CD8-positive, alpha-beta memory T cell (primary cell): ENCODE measurements at regions not wholly inside any gene's neighbourhood (a gene's known extent, or its start where the extent isn't known, plus 50 kb on each side); places are given as distances from the start of the nearest gene placed in this dataset.

Experiments
- CTCF ChIA-PET: fragments of 350-600 bp; sonication (Branson Sonifier 250); formaldehyde crosslinking; loops from one replicate; lab custom pipeline; 2021; ENCODE audit warnings: antibody characterized with exemption; lab: Charles Lee
- POLR2A ChIA-PET: fragments of 350-600 bp; sonication (Branson Sonifier 250); formaldehyde crosslinking; loops from one replicate; lab custom pipeline; 2021; ENCODE audit warnings: antibody characterized with exemption; lab: Charles Lee
- DNase-seq, 5 donors: peaks; one replicate each; pipeline versions ENCODE4 v3.0.0 to v3.0.0-alpha.2; 2020 to 2022; ENCODE audit warnings: mixed read lengths in 1 of 5
- H3K27ac ChIP-seq: one replicate; pipeline ENCODE4 v1.7.0; 2013; ENCODE audit warnings: low read depth, mild to moderate bottlenecking, low read length, moderate library complexity
- H3K27me3 ChIP-seq: 2 replicates; pipeline ENCODE4 v1.7.0; 2013; ENCODE audit warnings: low read length, mild to moderate bottlenecking; ENCODE audit not compliant: insufficient read depth, poor library complexity, severe bottlenecking
- H3K36me3 ChIP-seq: 2 replicates; pipeline ENCODE4 v1.7.0; 2013; ENCODE audit warnings: mild to moderate bottlenecking, low read length, moderate library complexity; ENCODE audit not compliant: insufficient read depth
- H3K4me1 ChIP-seq: 2 replicates; pipeline ENCODE4 v1.7.0; 2013; ENCODE audit warnings: mild to moderate bottlenecking, low read length, moderate library complexity; ENCODE audit not compliant: insufficient read depth
- H3K4me3 ChIP-seq: 2 replicates; pipeline ENCODE4 v1.7.0; 2013; ENCODE audit warnings: mild to moderate bottlenecking, low read length
- H3K9me3 ChIP-seq: 2 replicates; pipeline ENCODE4 v1.7.0; 2013; ENCODE audit warnings: mild to moderate bottlenecking, low read length
- H3K27ac Mint-ChIP-seq, 8 donors: one replicate each; pipeline ENCODE4 v1.8.0; 2020 to 2021; ENCODE audit warnings: mixed read lengths in 8 of 8, mild to moderate bottlenecking in 6 of 8, inconsistent platforms in 3 of 8, moderate library complexity in 3 of 8
- H3K27me3 Mint-ChIP-seq, 2 donors: one replicate each; pipeline ENCODE4 v1.8.0; 2020 to 2021; ENCODE audit warnings: mixed read lengths in 2 of 2, mild to moderate bottlenecking in 1 of 2, moderate library complexity in 1 of 2
- H3K36me3 Mint-ChIP-seq, 3 donors: one replicate each; pipeline ENCODE4 v1.8.0; 2020 to 2021; ENCODE audit warnings: mixed read lengths in 3 of 3, inconsistent platforms in 1 of 3, mild to moderate bottlenecking in 1 of 3
- H3K4me1 Mint-ChIP-seq, 3 donors: one replicate each; pipeline ENCODE4 v1.8.0; 2020 to 2021; ENCODE audit warnings: mixed read lengths in 3 of 3, inconsistent platforms in 1 of 3, mild to moderate bottlenecking in 1 of 3
- H3K4me3 Mint-ChIP-seq, 7 donors: one replicate each; pipeline ENCODE4 v1.8.0; 2020 to 2021; ENCODE audit warnings: mixed read lengths in 7 of 7, mild to moderate bottlenecking in 6 of 7, moderate library complexity in 4 of 7, inconsistent platforms in 2 of 7
- H3K9me3 Mint-ChIP-seq, 5 donors: one replicate each; pipeline ENCODE4 v1.8.0; 2020 to 2022; ENCODE audit warnings: mixed read lengths in 5 of 5, mild to moderate bottlenecking in 3 of 5, moderate library complexity in 2 of 5, inconsistent platforms in 1 of 5

DNA sequence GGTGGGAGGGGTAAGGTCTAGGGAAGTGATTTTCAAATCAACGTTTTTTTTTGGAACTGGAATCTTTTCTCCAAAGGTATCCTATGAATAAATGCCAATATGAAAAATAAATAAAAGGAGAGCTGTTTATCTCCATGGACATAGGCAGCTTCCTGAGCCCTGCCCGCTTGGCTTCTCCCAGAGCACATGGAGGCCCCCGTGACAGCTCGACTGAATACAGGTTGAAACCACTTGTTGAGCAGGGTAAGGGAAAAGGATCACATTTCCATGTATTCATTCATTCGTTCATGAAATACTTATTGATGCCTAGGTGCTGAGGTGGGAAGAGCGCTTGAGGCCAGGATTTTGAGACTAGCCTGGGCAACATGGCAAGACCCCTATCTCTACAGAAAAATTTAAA is 64.8 kb downstream of the MARCHF4 start:
- Mint-ChIP-seq H3K27me3 (peaks cover 3 to 8% of the 10 kb centered on the region in 2 donors), H3K36me3 (no peaks in the 10 kb centered on the region), H3K4me1 (no peaks in the 10 kb centered on the region), H3K27ac (no peak overlapping the region), H3K4me3 (no peak overlapping the region), H3K9me3 (peaks cover 0 to 1% (median 0%) of the 10 kb centered on the region in 5 donors)
- ChIA-PET CTCF (no interaction called here), POLR2A (no interaction called here)
- H3K27me3 ChIP-seq = no peaks in the 10 kb centered on the region
- no peaks in the 10 kb centered on the region for H3K9me3 ChIP-seq
- H3K27ac ChIP-seq = no peak overlapping the region
- no peak overlapping the region for H3K4me3 ChIP-seq
- DNase-seq = no peak
- no peaks in the 10 kb centered on the region for H3K36me3 ChIP-seq
- H3K4me1 ChIP-seq = no peaks in the 10 kb centered on the region

DNA sequence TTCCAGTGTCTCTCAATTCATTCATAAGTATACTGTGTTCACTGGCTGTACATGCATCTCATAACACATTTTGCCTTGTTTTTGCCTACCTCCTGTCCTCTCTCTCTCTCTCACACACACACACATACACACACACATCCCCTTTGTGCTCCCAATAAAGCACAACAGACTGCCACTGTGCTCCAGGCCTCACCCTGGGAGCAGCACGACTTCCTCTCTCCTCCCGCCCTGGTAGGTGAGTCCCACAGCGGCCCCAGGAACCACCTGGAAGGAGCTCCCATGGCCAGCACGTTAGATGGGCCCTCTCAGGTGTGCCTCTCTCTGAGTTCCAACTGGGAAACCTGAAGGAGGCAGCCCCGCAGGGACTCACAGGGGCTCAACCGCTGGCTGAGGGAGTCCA is 65.4 kb downstream of the MARCHF4 start:
- no peak overlapping the region for H3K4me3 Mint-ChIP-seq
- no peaks in the 10 kb centered on the region for H3K4me1 ChIP-seq
- peaks cover 0 to 1% (median 0%) of the 10 kb centered on the region in 5 donors for H3K9me3 Mint-ChIP-seq
- POLR2A ChIA-PET = no interaction called here
- H3K9me3 ChIP-seq = no peaks in the 10 kb centered on the region
- H3K4me3 ChIP-seq = no peak overlapping the region
- H3K4me1 Mint-ChIP-seq = no peaks in the 10 kb centered on the region
- CTCF ChIA-PET = no interaction called here
- H3K36me3 ChIP-seq = no peaks in the 10 kb centered on the region
- H3K27ac Mint-ChIP-seq = no peak overlapping the region
- no peaks in the 10 kb centered on the region for H3K27me3 ChIP-seq
- H3K27ac ChIP-seq = no peak overlapping the region
- DNase-seq = no peak
- peaks cover 2 to 3% of the 10 kb centered on the region in 2 donors for H3K27me3 Mint-ChIP-seq
- H3K36me3 Mint-ChIP-seq = no peaks in the 10 kb centered on the region

DNA sequence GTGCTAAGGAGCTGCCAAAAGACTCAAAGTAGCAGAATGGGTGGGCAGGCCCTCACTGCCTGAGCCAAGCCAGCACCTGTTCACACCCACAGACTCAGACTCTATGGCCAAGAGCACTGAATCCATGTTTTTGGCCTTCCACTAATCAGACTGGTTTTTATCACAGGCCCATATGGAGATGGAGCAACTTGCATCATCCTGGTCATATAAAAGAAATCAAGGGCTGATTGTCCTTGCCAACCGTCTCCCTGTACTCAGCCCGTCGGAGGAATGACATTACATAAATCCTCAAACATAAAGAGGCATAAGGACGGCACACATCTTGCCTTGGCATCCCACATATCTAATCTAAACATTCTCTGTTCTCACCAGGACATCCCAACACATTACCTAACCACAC is 66.7 kb downstream of the MARCHF4 start:
- Mint-ChIP-seq H3K27me3 (peaks cover 0 to 9% of the 10 kb centered on the region in 2 donors), H3K27ac (no peak overlapping the region), H3K4me3 (no peak overlapping the region), H3K4me1 (no peaks in the 10 kb centered on the region), H3K9me3 (peaks cover 0 to 1% (median 0%) of the 10 kb centered on the region in 5 donors), H3K36me3 (peaks cover 0 to 5% (median 0%) of the 10 kb centered on the region in 3 donors)
- no peaks in the 10 kb centered on the region for H3K27me3 ChIP-seq
- no peak overlapping the region for H3K27ac ChIP-seq
- ChIA-PET POLR2A (no interaction called here), CTCF (no interaction called here)
- no peaks in the 10 kb centered on the region for H3K9me3 ChIP-seq
- DNase-seq = no peak
- H3K36me3 ChIP-seq = no peaks in the 10 kb centered on the region
- H3K4me3 ChIP-seq = no peak overlapping the region
- H3K4me1 ChIP-seq = no peaks in the 10 kb centered on the region

DNA sequence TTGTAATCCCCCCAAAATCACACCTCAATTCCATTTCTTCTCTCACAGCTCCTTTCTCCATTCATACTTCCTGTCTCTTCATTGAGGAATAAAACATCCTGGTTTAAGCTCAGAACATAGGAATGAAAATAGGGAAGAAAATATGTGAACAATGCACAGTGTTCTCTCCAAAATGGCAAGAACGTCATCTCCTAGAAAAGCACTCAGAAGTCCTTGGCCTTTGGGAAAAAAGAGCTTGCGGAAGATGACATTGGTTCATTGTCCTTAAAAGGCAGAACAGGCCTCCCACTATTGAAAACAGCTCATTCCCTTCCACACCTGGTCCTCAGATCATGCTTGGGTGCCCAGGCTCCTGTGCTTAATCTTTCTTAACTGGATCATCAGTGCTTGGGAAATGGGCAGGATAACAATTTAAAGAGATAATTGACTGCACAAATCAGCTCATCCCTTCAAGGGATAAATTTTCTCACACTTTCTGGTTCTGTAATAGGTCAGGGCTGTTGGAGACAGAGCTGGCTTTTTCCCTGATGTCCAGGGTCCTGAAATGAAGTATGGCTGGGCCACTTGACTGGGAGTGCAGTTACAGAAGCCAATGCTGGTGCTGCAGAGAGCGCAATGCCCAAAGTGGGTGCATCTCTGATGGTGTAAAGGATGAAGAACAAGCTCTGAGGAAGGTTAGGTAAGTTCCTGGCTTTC is 69.2 kb downstream of the MARCHF4 start:
- CTCF ChIA-PET = no interaction called here
- Mint-ChIP-seq H3K27ac (no peak overlapping the region), H3K4me3 (no peak overlapping the region), H3K9me3 (peaks cover 0 to 1% (median 0%) of the 10 kb centered on the region in 5 donors), H3K4me1 (no peaks in the 10 kb centered on the region), H3K36me3 (peaks cover 0 to 5% (median 0%) of the 10 kb centered on the region in 3 donors), H3K27me3 (peaks cover 0 to 9% of the 10 kb centered on the region in 2 donors)
- Histone ChIP-seq H3K4me3 (no peak overlapping the region), H3K9me3 (no peaks in the 10 kb centered on the region), H3K27ac (no peak overlapping the region), H3K4me1 (no peaks in the 10 kb centered on the region), H3K27me3 (no peaks in the 10 kb centered on the region), H3K36me3 (no peaks in the 10 kb centered on the region)
- DNase-seq = no peak
- POLR2A ChIA-PET = no interaction called here

DNA sequence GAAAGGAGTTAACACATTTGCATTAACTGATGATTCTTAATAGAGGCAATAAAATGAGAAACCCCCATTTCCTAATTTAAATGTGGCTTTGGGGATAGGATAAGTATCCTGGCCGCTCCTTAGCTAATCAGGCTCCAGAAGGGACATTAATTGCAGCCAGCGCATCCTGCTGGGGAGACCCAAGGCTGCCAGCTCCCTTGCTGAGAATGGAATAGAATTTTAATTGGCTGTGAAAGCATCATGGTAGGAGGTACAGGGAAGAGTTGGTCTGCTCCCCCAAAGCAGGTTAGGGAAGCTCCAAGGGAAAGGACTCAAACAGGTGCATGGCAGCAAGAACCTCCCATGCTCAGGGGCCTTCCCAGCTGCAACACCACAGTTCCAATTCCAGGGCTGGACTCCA is 71.4 kb downstream of the MARCHF4 start:
- H3K27me3 Mint-ChIP-seq = peaks cover 0 to 9% of the 10 kb centered on the region in 2 donors

DNA sequence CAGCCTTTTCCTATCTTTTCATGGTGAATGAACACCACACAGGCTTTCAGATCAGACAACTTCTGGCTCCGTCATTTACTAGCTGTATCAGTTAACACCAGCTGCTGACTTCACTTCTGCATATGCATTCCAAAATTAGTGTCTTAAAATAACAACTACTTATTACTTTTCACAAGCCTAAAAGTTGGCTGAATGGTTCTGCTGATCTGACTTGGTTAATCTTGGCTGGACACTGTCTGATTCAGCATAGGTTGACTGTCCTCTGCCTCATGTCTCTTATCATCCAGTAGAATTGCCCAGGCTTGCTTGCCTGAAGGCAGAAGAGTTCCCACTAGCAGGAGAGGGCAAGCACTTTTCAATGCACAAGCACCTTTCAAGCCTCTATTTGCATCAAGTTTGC is 72.7 kb downstream of the MARCHF4 start:
- no peak for DNase-seq
- H3K36me3 Mint-ChIP-seq = peaks cover 0 to 5% (median 0%) of the 10 kb centered on the region in 3 donors
- H3K4me3 ChIP-seq = no peak overlapping the region
- H3K4me1 ChIP-seq = no peaks in the 10 kb centered on the region
- H3K36me3 ChIP-seq = no peaks in the 10 kb centered on the region
- H3K4me3 Mint-ChIP-seq = no peak overlapping the region
- H3K27me3 Mint-ChIP-seq = peaks cover 0 to 9% of the 10 kb centered on the region in 2 donors
- no peaks in the 10 kb centered on the region for H3K9me3 Mint-ChIP-seq
- H3K4me1 Mint-ChIP-seq = peaks cover 2 to 6% (median 5%) of the 10 kb centered on the region in 3 donors
- CTCF ChIA-PET = no interaction called here
- no peaks in the 10 kb centered on the region for H3K27me3 ChIP-seq
- POLR2A ChIA-PET = no interaction called here
- no peaks in the 10 kb centered on the region for H3K9me3 ChIP-seq
- H3K27ac ChIP-seq = no peak overlapping the region
- H3K27ac Mint-ChIP-seq = no peak overlapping the region

More for the DNA sequence above, 71.4 kb downstream of the MARCHF4 start:
- peaks cover 0 to 5% (median 0%) of the 10 kb centered on the region in 3 donors for H3K36me3 Mint-ChIP-seq
- H3K9me3 ChIP-seq = no peaks in the 10 kb centered on the region
- no peak overlapping the region for H3K4me3 Mint-ChIP-seq
- H3K4me1 Mint-ChIP-seq = peaks cover 2 to 6% (median 5%) of the 10 kb centered on the region in 3 donors
- no peaks in the 10 kb centered on the region for H3K36me3 ChIP-seq
- no peaks in the 10 kb centered on the region for H3K4me1 ChIP-seq
- H3K9me3 Mint-ChIP-seq = no peaks in the 10 kb centered on the region
- CTCF ChIA-PET = no interaction called here
- no peak overlapping the region for H3K27ac ChIP-seq
- H3K4me3 ChIP-seq = no peak overlapping the region
- POLR2A ChIA-PET = no interaction called here
- H3K27me3 ChIP-seq = no peaks in the 10 kb centered on the region
- no peak for DNase-seq
- H3K27ac Mint-ChIP-seq = no peak overlapping the region

DNA sequence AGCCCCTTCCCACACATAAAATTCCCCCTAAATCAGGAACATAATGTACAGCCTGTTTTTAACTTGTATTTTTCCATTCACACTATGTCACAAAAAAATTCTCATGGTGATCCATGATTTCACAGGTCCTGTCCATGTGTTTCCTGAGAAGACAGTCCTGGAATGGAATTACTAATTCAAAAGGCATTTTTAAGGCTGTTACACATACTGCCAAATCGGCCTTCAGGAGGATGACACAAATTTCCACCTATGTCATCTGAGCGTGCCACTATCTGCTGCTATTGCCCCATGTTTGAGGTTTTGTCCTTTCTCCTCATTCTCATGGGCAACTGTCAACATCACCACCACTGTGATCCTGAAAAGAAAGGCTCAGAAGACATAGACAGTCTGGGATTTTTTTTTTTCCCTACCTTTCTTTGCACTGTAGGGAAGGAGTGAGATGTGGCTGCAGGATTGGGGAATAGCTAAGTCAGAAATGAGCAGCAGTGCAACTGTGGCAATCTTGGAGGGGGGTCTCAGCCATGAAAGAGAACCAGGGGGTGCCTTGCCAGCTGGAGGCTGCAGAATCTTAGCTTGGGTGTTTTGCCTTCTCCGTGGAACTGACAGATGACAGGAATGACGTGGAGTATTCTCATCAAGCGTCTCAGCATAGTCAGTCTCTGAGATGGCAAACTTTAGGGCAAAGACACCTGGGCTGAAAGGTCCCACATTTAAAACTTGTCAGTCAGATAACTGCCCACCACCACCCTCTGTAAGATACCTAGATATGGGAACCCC is 73.4 kb downstream of the MARCHF4 start:
- no peaks in the 10 kb centered on the region for H3K4me1 ChIP-seq
- ChIA-PET CTCF (no interaction called here), POLR2A (no interaction called here)
- no peak for DNase-seq
- Mint-ChIP-seq H3K27ac (no peak overlapping the region), H3K36me3 (peaks cover 0 to 5% (median 0%) of the 10 kb centered on the region in 3 donors), H3K9me3 (no peaks in the 10 kb centered on the region), H3K4me1 (peaks cover 2 to 6% (median 5%) of the 10 kb centered on the region in 3 donors), H3K27me3 (peaks cover 0 to 9% of the 10 kb centered on the region in 2 donors), H3K4me3 (no peak overlapping the region)
- no peak overlapping the region for H3K4me3 ChIP-seq
- no peaks in the 10 kb centered on the region for H3K36me3 ChIP-seq
- no peak overlapping the region for H3K27ac ChIP-seq
- no peaks in the 10 kb centered on the region for H3K9me3 ChIP-seq
- no peaks in the 10 kb centered on the region for H3K27me3 ChIP-seq

DNA sequence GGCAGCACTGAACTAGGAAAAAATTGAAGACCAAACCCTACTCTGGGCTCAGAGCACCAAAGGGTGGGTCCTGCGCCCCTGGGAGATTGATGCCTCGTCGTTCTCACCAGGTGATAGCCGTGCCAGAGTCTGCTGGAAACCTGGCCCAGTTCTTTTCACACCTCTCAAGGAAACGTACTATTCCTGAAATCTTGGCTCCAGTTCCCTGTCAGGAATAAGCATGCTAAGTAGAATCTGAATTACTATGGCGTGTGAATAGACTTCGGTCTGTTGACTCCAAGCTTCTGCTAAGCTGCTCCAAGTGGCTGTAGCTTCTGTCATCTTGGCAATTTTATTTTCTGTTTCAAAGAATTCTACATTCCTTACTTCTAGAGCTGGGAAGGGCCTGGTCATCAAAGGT is 75.4 kb downstream of the MARCHF4 start:
- H3K4me1 Mint-ChIP-seq = peaks cover 2 to 6% (median 5%) of the 10 kb centered on the region in 3 donors
- peaks cover 3 to 6% of the 10 kb centered on the region in 2 donors for H3K27me3 Mint-ChIP-seq
- H3K36me3 Mint-ChIP-seq = peaks cover 0 to 5% (median 0%) of the 10 kb centered on the region in 3 donors
- H3K9me3 Mint-ChIP-seq = no peaks in the 10 kb centered on the region
- H3K9me3 ChIP-seq = no peaks in the 10 kb centered on the region
- ChIA-PET POLR2A (no interaction called here), CTCF (interaction anchor here (1.4 kb wide), 1 partner anchor 11 kb away, joined by 4 read pairs; no protein-coding TSS in a partner anchor)
- no peak overlapping the region for H3K4me3 Mint-ChIP-seq
- no peaks in the 10 kb centered on the region for H3K36me3 ChIP-seq
- no peaks in the 10 kb centered on the region for H3K4me1 ChIP-seq
- no peaks in the 10 kb centered on the region for H3K27me3 ChIP-seq
- H3K27ac Mint-ChIP-seq = no peak overlapping the region
- DNase-seq = no peak
- no peak overlapping the region for H3K4me3 ChIP-seq
- H3K27ac ChIP-seq = no peak overlapping the region
